Iris pigment epithelial cell (primary cell): ENCODE measurements at regions not wholly inside any gene's neighbourhood (a gene's known extent, or its start where the extent isn't known, plus 50 kb on each side); places are given as distances from the start of the nearest gene placed in this dataset.
A peak's percentile ranks its signal among the peaks of the same experiment; 100 is the strongest.

Experiments used
- DNase-seq: peaks from one replicate; pipeline ENCODE4 v3.0.0-alpha.2; 2011; ENCODE audit warnings: low read depth

DNA sequence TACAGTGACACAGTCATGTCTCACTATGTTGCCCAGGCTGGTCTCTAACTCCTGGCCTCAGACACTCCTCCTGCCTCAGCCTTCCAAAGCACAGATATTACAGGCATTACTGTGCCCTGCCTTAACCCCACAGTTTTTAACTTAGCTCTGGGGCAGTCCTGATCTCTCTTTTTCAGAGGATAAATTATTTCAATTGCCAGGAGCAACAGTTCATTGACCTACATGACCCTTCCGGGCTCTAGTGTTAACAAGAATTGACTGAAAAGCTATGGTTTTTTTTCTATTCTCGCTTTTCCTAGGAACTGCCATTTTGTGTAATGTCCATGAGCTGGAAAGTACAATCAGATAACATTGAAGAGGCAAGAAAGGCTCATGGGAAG is 92.8 kb downstream of the HNRNPLL start:
- DNase-seq: no peak

DNA sequence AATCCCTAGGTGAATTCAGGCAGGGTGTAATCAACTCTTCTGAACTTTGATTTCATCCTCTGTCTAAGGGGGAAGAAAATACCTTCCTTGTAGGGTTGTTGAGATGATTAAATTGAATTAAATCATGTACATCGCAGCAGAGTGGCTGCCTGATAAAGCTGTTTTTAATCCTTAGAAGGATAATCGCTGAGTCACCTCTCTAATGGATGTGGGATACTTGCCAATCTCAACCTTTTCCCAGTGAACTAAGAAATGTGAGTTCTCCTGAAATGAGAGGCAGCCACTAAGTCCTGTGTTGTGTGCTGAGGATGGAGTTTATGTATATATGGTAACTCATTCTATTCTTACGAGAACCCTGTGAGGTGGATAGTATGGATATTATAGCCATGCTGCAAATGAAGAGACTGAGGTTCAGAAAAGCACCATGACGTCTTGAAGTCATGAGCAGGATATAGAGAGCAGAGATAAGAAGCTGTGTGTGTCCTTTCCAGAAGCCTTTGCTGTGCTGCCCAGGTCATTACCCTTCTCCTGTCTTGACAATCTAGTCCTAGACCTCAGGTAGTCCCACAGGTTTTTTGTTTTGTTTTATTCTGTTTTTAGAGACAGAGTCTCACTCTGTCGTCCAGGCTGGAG is 93.3 kb downstream of the HNRNPLL start:
- DNase-seq: peak; percentile 63

DNA sequence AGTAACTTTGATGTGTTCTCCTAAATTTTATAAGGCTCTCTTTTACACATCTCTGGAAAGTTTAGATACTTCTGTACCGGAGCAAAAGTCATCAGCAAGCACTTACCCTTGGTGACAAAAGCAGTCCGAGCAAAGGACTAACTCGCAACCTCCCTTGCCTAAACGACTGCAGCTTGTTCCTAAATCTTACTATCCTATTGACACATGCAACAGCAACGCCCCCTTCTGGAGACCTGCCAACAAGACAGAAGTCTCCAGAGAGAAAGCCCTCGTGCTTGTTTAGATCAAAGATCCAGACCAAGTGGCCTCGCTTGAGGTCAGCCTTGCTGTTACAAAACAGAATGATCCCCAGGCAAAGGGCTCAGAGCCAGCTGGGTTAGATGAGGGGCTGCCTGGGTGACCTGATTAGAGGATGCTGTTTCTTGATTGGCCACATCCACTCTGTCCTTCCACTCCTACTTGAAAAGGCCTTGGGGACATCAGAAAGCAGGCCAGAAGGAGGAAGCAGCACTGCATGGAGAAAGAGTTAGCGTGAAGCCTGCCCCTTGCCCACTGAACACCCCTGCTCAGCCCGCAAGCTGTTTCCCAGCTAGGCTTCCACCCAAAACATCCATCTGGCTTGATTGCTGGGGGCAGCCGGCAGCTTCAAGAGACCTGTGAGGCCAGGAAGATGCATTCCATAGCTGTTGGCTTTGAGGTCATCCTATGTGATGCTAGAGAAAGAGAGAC is 94.3 kb downstream of the HNRNPLL start:
- peak; percentile 86 for DNase-seq

DNA sequence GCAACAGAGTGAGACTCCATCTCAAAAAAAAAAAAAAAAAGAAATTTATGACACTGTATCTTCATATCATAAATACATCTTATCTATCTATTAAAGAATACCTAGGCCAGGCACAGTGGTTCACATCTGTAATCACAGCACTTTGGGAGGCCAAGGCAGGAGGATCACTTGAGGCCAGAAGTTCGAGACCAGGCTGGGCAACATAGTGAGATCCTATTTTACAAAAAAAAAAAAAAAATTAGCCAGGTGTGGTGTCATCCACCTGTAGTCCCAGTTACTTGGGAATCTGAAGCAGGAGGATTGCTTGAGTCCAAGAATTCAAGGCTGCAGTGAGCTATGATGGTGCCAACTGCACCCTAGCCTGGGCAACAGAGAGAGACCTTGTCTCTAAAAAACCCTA is 95.0 kb downstream of the HNRNPLL start:
- DNase-seq: no peak

DNA sequence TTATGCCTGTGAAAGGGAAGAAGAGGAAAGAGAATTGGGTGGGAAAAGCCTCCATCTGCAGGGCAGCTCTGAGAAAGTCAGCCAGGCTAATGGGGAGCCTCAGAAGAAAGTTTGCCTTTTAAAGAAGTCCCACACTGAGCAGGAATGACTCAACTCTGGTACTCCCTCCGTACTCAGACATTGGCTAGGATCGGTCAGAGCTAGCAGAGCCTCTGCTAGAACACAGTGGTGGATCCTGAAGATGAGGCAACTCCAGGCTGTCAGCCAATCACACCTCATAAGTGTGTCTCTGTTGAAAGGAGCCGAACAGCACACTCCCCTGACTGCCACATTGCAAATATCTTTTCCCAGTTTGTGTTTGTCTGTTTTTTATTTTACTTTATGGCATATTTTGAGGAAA is 96.9 kb downstream of the HNRNPLL start:
- DNase-seq: peak; percentile 93

GRCh38 chr2:38504169-38504568 is 98.6 kb downstream of the HNRNPLL start:
- DNase-seq: no peak

DNA sequence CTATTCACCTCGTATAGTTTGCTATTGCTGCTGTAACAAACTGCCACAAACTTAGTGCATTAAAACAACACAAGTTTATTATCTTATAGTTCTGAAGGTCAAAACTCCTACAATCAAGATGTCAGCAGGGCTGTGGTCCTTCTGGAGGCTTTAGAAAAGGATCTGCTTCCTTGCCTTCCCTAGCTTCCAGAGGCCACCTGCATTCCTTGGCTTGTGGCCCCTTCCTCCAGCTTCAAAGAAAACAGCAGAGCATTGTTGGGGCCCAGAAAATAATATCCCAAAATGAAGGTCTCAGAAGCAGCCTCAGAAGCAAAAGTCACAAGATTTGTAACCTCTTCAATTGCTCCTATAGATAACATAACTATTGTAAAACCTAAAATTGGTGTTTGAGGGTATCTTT is 100.6 kb downstream of the HNRNPLL start:
- no peak for DNase-seq

GRCh38 chr2:38500283-38500634 is 102.5 kb downstream of the HNRNPLL start:
- DNase-seq: no peak

- DNase-seq: no peak
Observed at GRCh38 chr2:38499548-38500282, 103.0 kb downstream of the HNRNPLL start.

DNA sequence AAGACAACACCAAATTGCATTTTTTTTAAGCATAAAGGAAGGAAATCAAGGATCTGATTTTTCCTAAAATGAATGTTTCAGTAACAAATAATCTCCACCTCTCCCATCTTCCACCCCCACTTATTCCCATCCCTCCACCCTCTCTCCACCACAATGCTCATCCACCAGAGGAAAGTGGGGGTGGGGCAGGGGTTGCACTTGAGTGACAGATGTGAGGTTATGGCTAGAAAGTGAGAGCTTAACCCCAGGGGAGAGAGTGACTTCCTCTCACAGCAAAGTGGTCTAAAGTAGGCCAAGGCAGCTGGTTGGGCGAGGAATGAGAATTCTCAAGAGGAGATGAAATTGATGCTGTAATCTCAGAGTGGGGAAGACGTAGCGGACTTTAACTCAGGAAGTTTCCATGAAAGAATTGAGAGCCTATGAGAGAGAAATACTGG is 104.7 kb downstream of the HNRNPLL start:
- DNase-seq: no peak

- DNase-seq: no peak
Observed at GRCh38 chr2:38497670-38498037, 105.1 kb downstream of the HNRNPLL start.

DNA sequence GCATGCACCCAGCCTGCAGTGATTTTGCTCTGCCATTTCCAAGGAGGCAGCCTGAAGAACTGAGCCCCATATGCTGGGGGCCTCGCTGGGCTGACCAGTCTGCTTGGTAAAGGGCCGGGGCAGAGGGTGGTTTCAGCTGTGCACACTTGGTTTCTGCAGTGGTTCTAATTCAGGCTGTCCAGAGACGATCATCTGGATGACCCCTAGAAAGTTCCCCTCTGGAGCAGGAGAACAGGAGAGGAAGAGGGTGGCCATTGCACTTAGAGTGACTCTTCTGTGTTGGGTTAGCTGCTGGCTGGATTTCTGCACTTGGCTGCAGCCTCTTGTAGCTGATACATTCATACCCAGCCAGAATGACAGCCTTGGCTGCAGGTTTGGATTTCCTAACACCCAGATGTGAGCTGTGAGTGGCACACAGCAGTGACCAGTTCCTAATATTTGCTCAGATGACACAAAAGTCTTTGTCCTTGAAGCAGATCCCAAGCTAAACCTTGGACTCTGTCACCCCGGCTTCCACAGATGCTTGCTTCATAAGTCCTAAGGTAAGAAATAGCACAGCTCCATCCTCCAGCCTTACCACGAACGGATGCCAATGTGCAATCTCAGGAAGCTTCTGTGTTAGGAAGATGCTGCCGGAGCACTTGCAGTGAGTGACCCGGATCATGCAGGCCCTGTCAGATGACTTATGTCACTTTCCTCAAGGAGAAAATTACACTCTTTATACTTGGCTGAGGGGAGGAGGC is 105.6 kb downstream of the HNRNPLL start:
- DNase-seq: no peak

GRCh38 chr2:38495880-38496279 is 106.8 kb downstream of the HNRNPLL start:
- no peak for DNase-seq

DNA sequence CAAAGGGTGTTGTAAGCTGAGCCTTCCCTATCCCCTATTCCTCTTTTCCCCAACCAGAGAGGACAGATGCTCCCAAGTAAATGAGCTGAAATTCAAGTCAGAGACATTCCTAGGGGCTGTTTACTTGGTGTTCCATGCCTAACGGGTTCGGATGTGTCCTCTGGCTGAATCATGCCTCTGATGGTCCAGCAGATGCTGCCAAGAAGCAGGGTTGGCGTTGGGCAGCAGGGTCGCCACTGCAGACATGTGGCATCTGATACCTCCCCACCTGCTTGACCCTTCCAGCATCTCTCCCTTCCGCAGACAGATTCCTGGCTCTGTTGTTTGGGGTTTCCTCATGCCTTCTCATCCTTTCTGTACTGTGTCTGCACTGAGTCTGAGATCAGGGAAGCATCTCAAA is 108.3 kb downstream of the HNRNPLL start:
- no peak for DNase-seq

DNA sequence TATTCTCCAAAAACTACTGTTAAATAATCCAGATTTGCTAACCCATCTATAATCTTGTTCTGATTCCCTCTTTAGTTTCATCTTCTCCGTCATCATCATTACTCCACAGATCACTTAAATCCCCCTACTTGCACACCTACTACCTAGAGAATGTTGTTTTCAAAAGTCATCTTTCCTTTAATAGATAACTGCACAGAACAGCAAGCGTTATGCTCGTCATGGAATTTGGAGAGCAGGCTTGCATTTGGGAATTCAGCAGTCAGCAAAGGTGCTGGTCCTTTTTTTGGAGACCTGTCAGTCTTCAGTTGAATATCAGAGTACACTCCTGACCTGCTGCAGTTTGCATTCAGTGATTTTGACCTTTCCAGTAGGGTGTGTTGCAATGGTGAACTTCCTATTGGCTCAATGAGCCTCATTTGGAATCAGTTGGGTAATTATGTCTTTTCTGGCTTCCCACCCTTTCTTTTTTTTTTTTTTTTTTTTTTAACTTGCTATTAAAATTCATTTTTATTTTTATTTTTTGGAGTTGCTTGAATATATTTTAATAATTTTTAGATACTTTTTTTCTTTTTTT is 110.6 kb downstream of the HNRNPLL start:
- no peak for DNase-seq

GRCh38 chr2:38491436-38491835 is 111.3 kb downstream of the HNRNPLL start:
- DNase-seq: no peak

DNA sequence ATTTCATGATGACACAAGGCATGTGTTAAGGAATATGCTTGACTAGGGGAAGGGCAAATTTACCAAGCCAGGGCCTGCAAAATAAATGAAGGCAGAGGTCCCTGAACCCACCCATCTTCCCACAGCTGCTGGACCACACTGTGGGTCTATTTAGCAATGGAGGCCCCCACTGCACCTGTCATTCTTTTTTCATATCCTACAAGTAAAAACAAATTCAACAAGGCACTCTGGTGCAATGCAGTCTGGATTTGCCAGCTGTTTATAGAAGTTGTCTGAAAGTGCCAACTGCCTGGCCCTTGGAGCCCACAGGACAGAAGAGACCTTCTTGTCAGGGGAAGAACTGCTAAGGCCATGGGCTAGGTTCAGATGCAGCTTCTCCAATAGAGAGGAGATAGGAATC is 112.8 kb upstream of the ATL2 start:
- no peak for DNase-seq

DNA sequence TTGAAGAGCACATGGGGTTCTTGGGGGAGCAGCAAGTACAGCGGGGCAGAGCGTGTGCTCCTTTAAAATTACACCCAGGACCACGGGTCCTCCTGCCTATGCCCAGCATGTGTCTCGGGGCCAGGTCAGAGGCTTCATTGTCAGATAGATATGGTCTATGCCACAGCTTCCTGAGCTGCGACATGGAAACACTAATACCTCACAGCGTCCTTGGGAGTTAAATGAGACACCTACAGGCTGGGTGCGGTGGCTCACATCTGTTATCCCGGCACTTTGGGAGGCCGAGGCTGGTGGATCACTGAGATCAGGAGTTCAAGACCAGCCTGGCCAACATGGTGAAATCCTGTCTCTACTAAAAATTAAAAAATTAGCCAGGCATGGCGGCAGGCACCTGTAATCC is 110.8 kb upstream of the ATL2 start:
- no peak for DNase-seq

GRCh38 chr2:38486213-38487026 is 109.3 kb upstream of the ATL2 start:
- no peak for DNase-seq

DNA sequence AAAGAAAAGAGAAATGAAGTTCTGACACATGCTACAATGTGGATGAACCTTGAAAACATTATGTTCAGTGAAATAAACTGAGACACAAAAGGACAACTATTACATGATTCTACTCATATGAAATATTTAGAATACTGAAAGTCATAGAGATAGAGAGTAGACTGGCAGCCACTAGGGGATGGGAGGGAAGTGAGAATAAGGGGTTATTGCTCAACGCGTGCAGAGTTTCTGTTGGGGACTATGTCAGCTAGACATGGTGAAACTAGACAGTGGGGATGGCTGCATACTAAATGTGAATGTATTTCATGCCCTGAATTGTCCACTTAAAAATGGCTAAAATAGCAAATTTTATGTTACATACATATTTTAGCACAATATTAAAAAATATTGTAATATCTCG is 108.7 kb upstream of the ATL2 start:
- no peak for DNase-seq

GRCh38 chr2:38484957-38485356 is 107.9 kb upstream of the ATL2 start:
- no peak for DNase-seq
